ENCODE measurements at regions not wholly inside any gene's neighbourhood (a gene's known extent, or its start where the extent isn't known, plus 50 kb on each side); places are given as distances from the start of the nearest gene placed in this dataset.

DNA sequence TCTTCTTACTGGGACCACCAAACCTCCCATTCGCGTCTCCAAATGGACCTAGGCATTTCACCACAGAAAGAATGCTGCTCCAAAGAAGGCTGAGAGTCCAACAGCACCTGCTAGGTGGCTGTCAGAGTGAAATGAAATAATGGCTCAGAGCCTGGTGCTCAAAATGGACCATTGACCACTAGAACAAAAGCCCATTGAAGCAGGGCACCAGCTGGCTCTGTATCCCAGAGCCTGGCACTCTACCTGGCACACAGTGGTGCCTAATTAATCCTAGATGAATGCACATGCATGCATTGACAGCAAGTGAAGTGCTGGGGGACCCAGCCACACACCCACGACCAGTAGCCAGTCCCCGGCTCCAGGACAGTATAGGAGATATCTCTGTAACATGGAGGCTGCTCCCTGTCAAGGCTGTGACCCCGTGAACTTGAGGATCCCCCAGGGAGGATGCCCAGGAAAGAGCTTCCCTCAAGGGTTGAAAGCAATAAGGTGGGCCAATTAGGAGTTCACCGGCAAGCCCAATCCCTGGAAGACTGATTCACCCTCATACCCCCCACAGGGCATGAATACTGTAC is 261.3 kb downstream of the TNS1 start:
- Histone ChIP-seq H3K9ac (ENCODE audit: low read length) (no peak overlapping the region), H3K79me2 (ENCODE audit: insufficient read depth, low read length) (no peaks in the 10 kb centered on the region), H3K27me3 (ENCODE audit: low read length) (no peaks in the 10 kb centered on the region), H3K4me2 (ENCODE audit: low read depth, low read length, poor library complexity, severe bottlenecking) (no peak overlapping the region), H3K27ac (ENCODE audit: low read depth, low read length) (no peak overlapping the region), H3F3A (ENCODE audit: insufficient read depth) (no peaks in the 10 kb centered on the region), H4K20me1 (ENCODE audit: low read depth, low read length) (no peaks in the 10 kb centered on the region), H3K36me3 (ENCODE audit: low read length) (no peaks in the 10 kb centered on the region), H3K9me3 (ENCODE audit: insufficient read depth, low read length) (no peaks in the 10 kb centered on the region), H3K4me3 (ENCODE audit: insufficient read depth, low read length, poor library complexity, severe bottlenecking) (no peak overlapping the region), H3K9me2 (replicated peaks; ENCODE audit: insufficient read depth, low read length) (no peaks in the 10 kb centered on the region), H2AFZ (ENCODE audit: low read depth, low read length, severe bottlenecking) (no peak overlapping the region)
- TF ChIP-seq CTCF (IDR thresholded peaks at IDR 0.05; ENCODE audit: insufficient read depth, low read length, poor library complexity, severe bottlenecking), result no peak
- no peak for TF ChIP-seq EZH2phosphoT487 (conservative IDR thresholded peaks at IDR 0.05; ENCODE audit: low read length)

DNA sequence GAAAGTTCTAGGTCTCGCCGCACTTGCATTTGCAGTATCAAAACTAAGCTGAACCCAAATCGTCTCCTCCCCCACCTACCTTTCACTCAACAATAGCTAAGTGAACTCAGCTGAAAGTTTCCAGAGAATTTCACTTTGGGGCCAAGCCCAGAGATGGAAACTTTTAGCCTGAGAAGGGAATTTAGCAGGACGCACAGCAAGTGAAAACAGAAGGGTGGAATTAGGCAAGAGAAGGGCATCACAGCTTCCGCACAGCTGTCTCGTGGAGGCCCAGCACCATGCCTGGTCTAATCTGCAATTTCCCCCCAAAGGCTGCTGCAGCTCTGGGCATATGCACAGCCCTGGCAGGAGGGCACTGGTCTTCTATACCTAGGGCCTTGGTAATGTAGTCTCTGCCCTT is 262.0 kb downstream of the TNS1 start:
- Histone ChIP-seq H3K9me2 (replicated peaks; ENCODE audit: insufficient read depth, low read length) (no peaks in the 10 kb centered on the region), H3K9ac (ENCODE audit: low read length) (no peak overlapping the region), H3K79me2 (ENCODE audit: insufficient read depth, low read length) (no peaks in the 10 kb centered on the region), H2AFZ (ENCODE audit: low read depth, low read length, severe bottlenecking) (no peak overlapping the region), H3K4me2 (ENCODE audit: low read depth, low read length, poor library complexity, severe bottlenecking) (no peak overlapping the region), H3K27ac (ENCODE audit: low read depth, low read length) (no peak overlapping the region), H3K4me3 (ENCODE audit: insufficient read depth, low read length, poor library complexity, severe bottlenecking) (no peak overlapping the region), H3K36me3 (ENCODE audit: low read length) (no peaks in the 10 kb centered on the region), H3K9me3 (ENCODE audit: insufficient read depth, low read length) (no peaks in the 10 kb centered on the region), H3K27me3 (ENCODE audit: low read length) (no peaks in the 10 kb centered on the region), H4K20me1 (ENCODE audit: low read depth, low read length) (no peaks in the 10 kb centered on the region), H3F3A (ENCODE audit: insufficient read depth) (no peaks in the 10 kb centered on the region)
- TF ChIP-seq CTCF (IDR thresholded peaks at IDR 0.05; ENCODE audit: insufficient read depth, low read length, poor library complexity, severe bottlenecking), result no peak
- no peak for TF ChIP-seq EZH2phosphoT487 (conservative IDR thresholded peaks at IDR 0.05; ENCODE audit: low read length)

DNA sequence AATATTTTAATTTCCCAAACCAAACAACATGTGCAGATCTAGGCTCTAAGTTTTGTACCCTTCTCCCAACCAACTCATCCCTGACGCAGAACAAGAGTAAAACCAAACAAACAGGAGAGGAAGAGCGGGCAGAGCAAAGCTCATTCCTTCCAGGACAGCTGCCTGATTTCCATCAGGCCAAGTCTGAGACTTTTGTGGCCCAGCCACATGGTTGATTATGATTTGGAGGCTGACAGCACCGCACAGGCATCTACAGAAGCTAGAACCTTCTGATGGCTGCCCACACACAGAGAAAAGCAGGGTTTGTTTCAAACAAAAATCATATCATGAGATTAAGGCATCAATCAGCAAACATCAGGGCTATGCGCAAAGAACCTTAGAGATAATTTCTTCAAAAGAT is 262.6 kb downstream of the TNS1 start:
- Histone ChIP-seq H3K4me2 (ENCODE audit: low read depth, low read length, poor library complexity, severe bottlenecking) (no peak overlapping the region), H3K27me3 (ENCODE audit: low read length) (no peaks in the 10 kb centered on the region)

More for the DNA sequence above, 262.6 kb downstream of the TNS1 start:
- TF ChIP-seq CTCF (IDR thresholded peaks at IDR 0.05; ENCODE audit: insufficient read depth, low read length, poor library complexity, severe bottlenecking) (no peak), EZH2phosphoT487 (conservative IDR thresholded peaks at IDR 0.05; ENCODE audit: low read length) (no peak)
- no peaks in the 10 kb centered on the region for H3F3A ChIP-seq (ENCODE audit: insufficient read depth)
- no peak overlapping the region for H2AFZ ChIP-seq (ENCODE audit: low read depth, low read length, severe bottlenecking)
- H4K20me1 ChIP-seq (ENCODE audit: low read depth, low read length), result no peaks in the 10 kb centered on the region
- H3K27ac ChIP-seq (ENCODE audit: low read depth, low read length), result no peak overlapping the region
- H3K9me2 ChIP-seq (replicated peaks; ENCODE audit: insufficient read depth, low read length), result no peaks in the 10 kb centered on the region
- H3K9ac ChIP-seq (ENCODE audit: low read length), result no peak overlapping the region
- H3K9me3 ChIP-seq (ENCODE audit: insufficient read depth, low read length), result no peaks in the 10 kb centered on the region
- H3K4me3 ChIP-seq (ENCODE audit: insufficient read depth, low read length, poor library complexity, severe bottlenecking), result no peak overlapping the region
- H3K36me3 ChIP-seq (ENCODE audit: low read length), result no peaks in the 10 kb centered on the region
- H3K79me2 ChIP-seq (ENCODE audit: insufficient read depth, low read length), result no peaks in the 10 kb centered on the region

Data from SU-DHL-6 (cell line).